ENCODE measurements at regions not wholly inside any gene's neighbourhood (a gene's known extent, or its start where the extent isn't known, plus 50 kb on each side); places are given as distances from the start of the nearest gene placed in this dataset.

DNA sequence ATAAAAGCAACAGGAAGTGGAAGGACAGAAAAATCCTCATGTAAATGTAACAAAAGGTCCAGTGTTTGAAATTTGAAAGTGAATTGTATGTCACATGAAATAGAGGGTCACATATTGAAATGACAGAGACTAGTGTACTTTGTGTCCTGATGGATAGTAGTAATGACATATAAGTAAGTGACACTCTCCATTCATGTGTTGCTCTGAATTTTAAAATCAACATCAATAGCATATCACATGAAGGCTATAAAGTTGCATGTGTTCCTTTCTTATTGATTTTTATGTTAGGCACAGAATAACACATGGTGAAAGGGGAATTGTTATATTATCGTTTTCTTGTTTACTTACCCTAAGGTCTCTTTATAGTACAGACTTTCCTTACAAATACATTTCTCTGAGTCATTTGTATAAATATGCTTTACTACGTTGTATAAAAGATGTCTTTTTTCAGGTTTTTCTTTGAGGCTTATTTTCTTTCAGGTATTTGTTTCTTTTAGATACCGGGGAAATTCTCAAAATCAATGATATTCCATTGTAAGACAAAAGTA lies 104.6 kb upstream of the CACNA2D1 start:
- H3K9me2 ChIP-seq (ENCODE audit: insufficient read depth, low read length), result no peaks in the 10 kb centered on the region
- H3K9ac ChIP-seq (ENCODE audit: low read length), result no peak overlapping the region
- H2AFZ ChIP-seq (ENCODE audit: low read depth, low read length), result no peak overlapping the region
- H3F3A ChIP-seq (ENCODE audit: insufficient read depth, low read length, poor library complexity, severe bottlenecking), result no peaks in the 10 kb centered on the region
- H3K4me3 ChIP-seq (ENCODE audit: low read length), result no peak overlapping the region
- H3K27me3 ChIP-seq (ENCODE audit: insufficient read depth, low read depth, low read length), result no peaks in the 10 kb centered on the region
- H3K36me3 ChIP-seq (ENCODE audit: insufficient read depth, low read length), result no peaks in the 10 kb centered on the region
- no peak overlapping the region for H3K4me2 ChIP-seq (ENCODE audit: low read length)
- TF ChIP-seq POLR2AphosphoS5 (IDR thresholded peaks at IDR 0.05) (no peak), SMC3 (conservative IDR thresholded peaks at IDR 0.05; ENCODE audit: poor library complexity) (no peak), REST (IDR thresholded peaks at IDR 0.05; ENCODE audit: borderline replicate concordance) (no peak), TAF1 (IDR thresholded peaks at IDR 0.05; ENCODE audit: low read depth) (no peak), EZH2 (IDR thresholded peaks at IDR 0.05; ENCODE audit: borderline replicate concordance, insufficient read depth, low read length, poor library complexity, severe bottlenecking) (no peak), CTCF (IDR thresholded peaks at IDR 0.05; ENCODE audit: poor library complexity, severe bottlenecking) (no peak), RAD21 (conservative IDR thresholded peaks at IDR 0.05) (no peak), MXI1 (conservative IDR thresholded peaks at IDR 0.05; ENCODE audit: poor library complexity, severe bottlenecking) (no peak), EP300 (conservative IDR thresholded peaks at IDR 0.05; ENCODE audit: poor library complexity, severe bottlenecking) (no peak)
- no peaks in the 10 kb centered on the region for H4K20me1 ChIP-seq (ENCODE audit: insufficient read depth)
- no peaks in the 10 kb centered on the region for H3K79me2 ChIP-seq (replicated peaks; ENCODE audit: insufficient read depth, low read length)
- no peak overlapping the region for H3K27ac ChIP-seq (ENCODE audit: low read length)
- H3K9me3 ChIP-seq (ENCODE audit: low read length), result no peaks in the 10 kb centered on the region

GRCh38 chr7:82542665-82543064 lies 99.1 kb upstream of the CACNA2D1 start:
- H3K4me3 ChIP-seq (ENCODE audit: low read length), result no peak overlapping the region
- H3K9ac ChIP-seq (ENCODE audit: low read length), result no peak overlapping the region
- H3K36me3 ChIP-seq (ENCODE audit: insufficient read depth, low read length), result no peaks in the 10 kb centered on the region
- no peaks in the 10 kb centered on the region for H4K20me1 ChIP-seq (ENCODE audit: insufficient read depth)
- H3K9me2 ChIP-seq (ENCODE audit: insufficient read depth, low read length), result no peaks in the 10 kb centered on the region
- H2AFZ ChIP-seq (ENCODE audit: low read depth, low read length), result no peak overlapping the region
- H3K27ac ChIP-seq (ENCODE audit: low read length), result no peak overlapping the region
- H3K79me2 ChIP-seq (replicated peaks; ENCODE audit: insufficient read depth, low read length), result no peaks in the 10 kb centered on the region
- TF ChIP-seq REST (IDR thresholded peaks at IDR 0.05; ENCODE audit: borderline replicate concordance), result peak; percentile 24
- no peak for TF ChIP-seq CTCF (IDR thresholded peaks at IDR 0.05; ENCODE audit: poor library complexity, severe bottlenecking)
- no peaks in the 10 kb centered on the region for H3K9me3 ChIP-seq (ENCODE audit: low read length)
- H3F3A ChIP-seq (ENCODE audit: insufficient read depth, low read length, poor library complexity, severe bottlenecking), result no peaks in the 10 kb centered on the region
- no peak overlapping the region for H3K4me2 ChIP-seq (ENCODE audit: low read length)
- no peaks in the 10 kb centered on the region for H3K27me3 ChIP-seq (ENCODE audit: insufficient read depth, low read depth, low read length)

All from neural cell (in vitro differentiated cells).